OCI-LY7 (cell line): ENCODE measurements at regions not wholly inside any gene's neighbourhood (a gene's known extent, or its start where the extent isn't known, plus 50 kb on each side); places are given as distances from the start of the nearest gene placed in this dataset.

Experiments
- BruUV-seq: library from RNA; stranded (reverse); fragments of 400-500 nt; replicated peaks from 2 replicates; lab custom pipeline; 2021; lab: Mats Ljungman, UMichigan
- CTCF ChIA-PET: fragments of 300-600 bp; sonication (Branson Sonifier 250); formaldehyde crosslinking; loops from one replicate; lab custom pipeline; 2022; ENCODE audit warnings: antibody characterized with exemption; ENCODE audit not compliant: unreplicated experiment; lab: Charles Lee
- POLR2A ChIA-PET: fragments of 300-600 bp; sonication (Branson Sonifier 250); formaldehyde crosslinking; loops from one replicate; lab custom pipeline; 2022; ENCODE audit warnings: antibody characterized with exemption; lab: Charles Lee
- DNase-seq: peaks from one replicate; pipeline ENCODE4 v3.0.0-alpha.2; 2015; ENCODE audit warnings: low spot score
- H2AFZ ChIP-seq: fragments of 200-600 bp; sonication (generic), shearing (Covaris generic); 2 replicates; pipeline ENCODE4 v1.6.1; 2014; ENCODE audit warnings: mild to moderate bottlenecking, antibody characterized with exemption, low read length, moderate library complexity
- H3K27ac ChIP-seq: fragments of 200-600 bp; sonication (generic); 2 replicates; pipeline ENCODE4 v1.5.1; 2014; ENCODE audit warnings: mixed run types, low read depth, mild to moderate bottlenecking, moderate library complexity, low read length, inconsistent platforms; ENCODE audit not compliant: poor library complexity, severe bottlenecking
- H3K36me3 ChIP-seq: fragments of 200-600 bp; sonication (generic); 2 replicates; pipeline ENCODE4 v1.6.1; 2014; ENCODE audit warnings: mild to moderate bottlenecking, antibody characterized with exemption, low read length, moderate library complexity, mixed read lengths; ENCODE audit not compliant: insufficient read depth
- H3K4me1 ChIP-seq: fragments of 200-600 bp; sonication (generic); 2 replicates; pipeline ENCODE4 v1.5.1; 2014; ENCODE audit warnings: mild to moderate bottlenecking, low read length; ENCODE audit not compliant: insufficient read depth, poor library complexity, severe bottlenecking
- H3K4me2 ChIP-seq: fragments of 200-600 bp; sonication (generic); 2 replicates; pipeline ENCODE4 v1.6.1; 2014; ENCODE audit warnings: mild to moderate bottlenecking, low read length
- H3K4me3 ChIP-seq: fragments of 200-600 bp; sonication (generic); 2 replicates; pipeline ENCODE4 v1.5.1; 2014; ENCODE audit warnings: mild to moderate bottlenecking, low read depth, low read length; ENCODE audit not compliant: poor library complexity, severe bottlenecking
- H3K79me2 ChIP-seq: fragments of 200-600 bp; sonication (generic); 2 replicates; pipeline ENCODE4 v1.6.1; 2016; ENCODE audit warnings: low read depth, mild to moderate bottlenecking, low read length, moderate library complexity, mixed read lengths; ENCODE audit not compliant: insufficient read depth
- H3K9me2 ChIP-seq: fragments of 200-600 bp; sonication (generic); 2 replicates; pipeline ENCODE4 v1.6.1; 2016; ENCODE audit warnings: mild to moderate bottlenecking, low read length, mixed read lengths; ENCODE audit not compliant: insufficient read depth
- H3K9me3 ChIP-seq: fragments of 200-600 bp; sonication (generic); 2 replicates; pipeline ENCODE4 v1.6.1; 2014; ENCODE audit warnings: mild to moderate bottlenecking, mixed run types, low read length, mixed read lengths
- H4K20me1 ChIP-seq: fragments of 200-600 bp; sonication (generic); 2 replicates; pipeline ENCODE4 v1.6.1; 2014; ENCODE audit warnings: mild to moderate bottlenecking, antibody characterized with exemption, low read length, moderate library complexity, mixed read lengths; ENCODE audit not compliant: insufficient read depth
- EZH2phosphoT487 ChIP-seq: fragments of 200-600 bp; sonication (generic); IDR thresholded peaks from 2 replicates; pipeline ENCODE4 v1.6.1; 2018; ENCODE audit warnings: low read depth, borderline replicate concordance, mild to moderate bottlenecking, mixed run types, antibody characterized with exemption, low read length, moderate library complexity, mixed read lengths
- intact Hi-C: fragments of 100-400 bp; cut with micrococcal nuclease; formaldehyde crosslinking; loops from one replicate; pipeline ENCODE4 v1.10.0; 2022; ENCODE audit not compliant: unreplicated experiment
- TF ChIP-seq, protein P1 (sequence below): fragments of 200-600 bp; sonication (generic); conservative IDR thresholded peaks from 2 replicates; pipeline ENCODE4 v1.5.1; 2014; ENCODE audit warnings: mild to moderate bottlenecking, antibody characterized with exemption, low read length, moderate library complexity, mixed read lengths

DNA sequence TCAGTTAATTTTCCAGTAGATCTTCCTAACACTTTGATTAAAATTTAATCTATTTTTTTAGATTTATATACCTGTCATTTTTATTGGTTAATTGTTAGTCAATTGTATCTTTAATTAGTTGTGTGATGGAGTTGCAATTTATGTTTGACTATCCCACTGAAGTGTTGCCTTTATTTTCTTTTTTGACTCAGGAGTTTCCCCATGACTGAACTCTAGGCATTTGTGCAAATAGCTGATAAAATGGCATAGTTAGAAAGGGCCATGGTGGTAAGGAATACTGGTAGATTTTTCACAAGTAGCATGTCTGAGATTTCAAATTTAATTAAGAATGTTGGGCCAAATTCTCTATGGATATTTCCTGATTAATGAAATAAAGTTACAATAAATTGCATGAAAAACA is 273.1 kb upstream of the DAB2 start:
- H3K4me1 ChIP-seq, result no peaks in the 10 kb centered on the region
- TF ChIP-seq, protein P1, sequence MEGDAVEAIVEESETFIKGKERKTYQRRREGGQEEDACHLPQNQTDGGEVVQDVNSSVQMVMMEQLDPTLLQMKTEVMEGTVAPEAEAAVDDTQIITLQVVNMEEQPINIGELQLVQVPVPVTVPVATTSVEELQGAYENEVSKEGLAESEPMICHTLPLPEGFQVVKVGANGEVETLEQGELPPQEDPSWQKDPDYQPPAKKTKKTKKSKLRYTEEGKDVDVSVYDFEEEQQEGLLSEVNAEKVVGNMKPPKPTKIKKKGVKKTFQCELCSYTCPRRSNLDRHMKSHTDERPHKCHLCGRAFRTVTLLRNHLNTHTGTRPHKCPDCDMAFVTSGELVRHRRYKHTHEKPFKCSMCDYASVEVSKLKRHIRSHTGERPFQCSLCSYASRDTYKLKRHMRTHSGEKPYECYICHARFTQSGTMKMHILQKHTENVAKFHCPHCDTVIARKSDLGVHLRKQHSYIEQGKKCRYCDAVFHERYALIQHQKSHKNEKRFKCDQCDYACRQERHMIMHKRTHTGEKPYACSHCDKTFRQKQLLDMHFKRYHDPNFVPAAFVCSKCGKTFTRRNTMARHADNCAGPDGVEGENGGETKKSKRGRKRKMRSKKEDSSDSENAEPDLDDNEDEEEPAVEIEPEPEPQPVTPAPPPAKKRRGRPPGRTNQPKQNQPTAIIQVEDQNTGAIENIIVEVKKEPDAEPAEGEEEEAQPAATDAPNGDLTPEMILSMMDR, result no peak
- no peak for TF ChIP-seq EZH2phosphoT487
- no TSS peak for BruUV-seq
- no peak overlapping the region for H3K4me2 ChIP-seq
- DNase-seq, result no peak
- POLR2A ChIA-PET, result no interaction called here
- no peak overlapping the region for H3K4me3 ChIP-seq
- H3K79me2 ChIP-seq, result no peaks in the 10 kb centered on the region
- no peak overlapping the region for H2AFZ ChIP-seq
- intact Hi-C loops, result no loop called here
- no peaks in the 10 kb centered on the region for H3K36me3 ChIP-seq
- H3K9me2 ChIP-seq, result no peaks in the 10 kb centered on the region
- no peaks in the 10 kb centered on the region for H4K20me1 ChIP-seq
- H3K27ac ChIP-seq, result no peak overlapping the region
- CTCF ChIA-PET, result no interaction called here
- H3K9me3 ChIP-seq, result no peaks in the 10 kb centered on the region

DNA sequence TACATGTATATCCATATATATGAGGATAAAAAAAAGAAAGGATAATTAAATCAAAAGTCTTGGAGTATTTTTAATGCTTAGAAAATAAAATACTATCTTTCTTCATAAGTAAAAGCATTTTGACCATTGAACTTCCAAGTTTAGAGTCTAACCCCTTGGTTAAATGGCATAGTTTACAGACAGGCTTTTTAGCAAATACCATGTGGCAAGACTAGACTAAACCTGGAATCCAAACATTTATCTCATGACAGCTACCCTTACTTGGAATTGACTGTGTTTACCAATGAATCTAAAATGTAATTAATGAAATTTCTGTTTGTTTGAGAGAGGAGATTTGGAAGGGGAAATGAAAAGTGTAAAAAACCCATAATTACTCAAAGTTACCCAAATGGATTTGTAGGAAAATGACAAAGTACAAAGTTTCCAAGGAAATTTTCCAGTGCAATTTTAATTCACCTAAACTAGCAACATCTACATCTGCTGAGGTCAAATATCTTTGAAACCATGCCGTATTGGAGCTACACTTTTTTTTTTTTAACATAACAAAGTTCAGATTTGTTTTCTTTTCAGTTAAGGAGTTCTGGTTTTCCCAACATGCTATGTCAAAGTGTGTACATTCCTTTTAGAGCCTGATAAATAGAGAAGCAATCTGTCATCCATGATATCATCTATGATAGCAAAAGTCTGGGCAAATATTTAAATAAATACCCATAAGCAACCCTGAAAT is 272.1 kb upstream of the DAB2 start:
- Histone ChIP-seq H3K79me2 (no peaks in the 10 kb centered on the region), H3K9me3 (no peaks in the 10 kb centered on the region), H3K4me2 (no peak overlapping the region), H3K9me2 (no peaks in the 10 kb centered on the region), H3K27ac (no peak overlapping the region), H2AFZ (no peak overlapping the region), H4K20me1 (no peaks in the 10 kb centered on the region), H3K4me3 (no peak overlapping the region), H3K4me1 (no peaks in the 10 kb centered on the region), H3K36me3 (no peaks in the 10 kb centered on the region)
- intact Hi-C loops, result no loop called here
- no peak for DNase-seq
- TF ChIP-seq, protein P1, result no peak
- no peak for TF ChIP-seq EZH2phosphoT487
- no TSS peak for BruUV-seq
- CTCF ChIA-PET, result no interaction called here
- POLR2A ChIA-PET, result interaction anchor here (0.7 kb wide), 1 partner anchor 19 kb away, joined by 3 read pairs; no protein-coding TSS in a partner anchor

DNA sequence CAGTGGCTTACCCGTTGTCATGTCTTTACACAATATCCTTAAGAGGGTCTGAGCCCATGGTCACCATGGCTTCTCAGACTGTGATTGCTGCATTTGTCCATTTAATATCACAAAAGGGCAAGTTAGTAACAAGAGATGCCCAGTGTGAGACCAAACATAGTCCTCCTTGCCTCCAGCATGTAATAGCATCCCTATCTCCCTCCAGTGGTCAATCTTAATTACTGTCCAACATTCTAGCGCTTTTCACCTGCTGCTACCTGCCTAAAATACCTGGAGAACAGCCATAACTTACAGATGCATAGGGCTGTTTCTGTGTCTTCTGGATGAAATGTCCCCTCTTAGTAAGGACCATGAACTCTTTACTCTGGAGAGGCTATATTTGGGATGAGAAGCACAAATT is 267.2 kb upstream of the DAB2 start:
- Histone ChIP-seq H3K36me3 (no peaks in the 10 kb centered on the region), H2AFZ (no peak overlapping the region), H4K20me1 (no peaks in the 10 kb centered on the region), H3K79me2 (no peaks in the 10 kb centered on the region), H3K4me2 (no peak overlapping the region), H3K9me3 (no peaks in the 10 kb centered on the region), H3K27ac (no peak overlapping the region), H3K9me2 (no peaks in the 10 kb centered on the region), H3K4me1 (no peaks in the 10 kb centered on the region), H3K4me3 (no peak overlapping the region)
- no peak for DNase-seq
- TF ChIP-seq, protein P1, result no peak
- no peak for TF ChIP-seq EZH2phosphoT487
- ChIA-PET POLR2A (no interaction called here), CTCF (no interaction called here)
- BruUV-seq, result no TSS peak
- intact Hi-C loops, result no loop called here
